Body of pancreas (tissue), 4 donors: ENCODE measurements at regions not wholly inside any gene's neighbourhood (a gene's known extent, or its start where the extent isn't known, plus 50 kb on each side); places are given as distances from the start of the nearest gene placed in this dataset.

ENCODE experiments used
- ATAC-seq: fragments of 150-250 bp; one replicate; pipeline ENCODE4 v1.9.1; 2016
- DNase-seq, 4 donors: peaks; one replicate each; pipeline ENCODE4 v3.0.0-alpha.2; 2019
- H3K27ac ChIP-seq, 4 donors: fragments of 200-600 bp; sonication (generic); 1 replicate in 3 of 4; 2 replicates in 1 of 4; pipeline versions ENCODE4 v1.5.1 to v1.6.1; 2016 to 2019; ENCODE audit warnings: mild to moderate bottlenecking in 1 of 4, mixed read lengths in 1 of 4, moderate library complexity in 1 of 4
- H3K27me3 ChIP-seq, 2 donors: fragments of 200-600 bp; sonication (generic); one replicate each; pipeline ENCODE4 v1.6.0; 2016; ENCODE audit warnings: mild to moderate bottlenecking in 1 of 2
- H3K36me3 ChIP-seq, 2 donors: fragments of 200-600 bp; sonication (generic); replicated peaks in 1 of 2; 2 replicates each; pipeline ENCODE4 v1.5.1; 2016; ENCODE audit warnings: low read depth in 2 of 2; ENCODE audit not compliant: insufficient read depth in 1 of 2
- H3K4me1 ChIP-seq: fragments of 200-600 bp; sonication (generic); one replicate; pipeline ENCODE4 v1.6.0; 2016
- H3K4me3 ChIP-seq, 2 donors: fragments of 200-600 bp; sonication (generic); 1 replicate in 1 of 2; 2 replicates in 1 of 2; pipeline ENCODE4 v1.5.1; 2016 to 2019
- H3K9me3 ChIP-seq, 3 donors: fragments of 200-600 bp; sonication (generic); 1 replicate in 2 of 3; 2 replicates in 1 of 3; pipeline ENCODE4 v1.5.1; 2016
- CTCF ChIP-seq, 7 experiments: fragments of 450-650 bp in 4 of 7; fragments of 200-600 bp in 3 of 7; sonication (generic) in 3 of 7; IDR thresholded peaks; one replicate each; pipeline ENCODE4 v1.5.1; 2016 to 2019; ENCODE audit warnings: antibody characterized with exemption in 7 of 7
- POLR2A ChIP-seq, 3 donors: fragments of 450-650 bp; IDR thresholded peaks; one replicate each; pipeline ENCODE4 v1.6.1; 2016; ENCODE audit warnings: antibody characterized with exemption in 3 of 3, mild to moderate bottlenecking in 2 of 3
- WGBS, 2 donors: methylation state at CpG; one replicate each; pipeline ENCODE4 v1.1.5; 2017; 5-methylcytosine and 5-hydroxymethylcytosine counted together
- intact Hi-C: fragments of 100-400 bp; cut with DNase I; formaldehyde crosslinking; loops from one replicate; pipeline ENCODE4 v1.15.1; 2023

- peaks cover 0 to 5% of the 10 kb centered on the region in 2 donors for H3K27me3 ChIP-seq
- H3K36me3 ChIP-seq = no peaks in the 10 kb centered on the region
- no peaks in the 10 kb centered on the region for H3K4me1 ChIP-seq
- ATAC-seq (no peak), DNase-seq (no peak)
- intact Hi-C loops = no loop called here
- no peak overlapping the region for H3K4me3 ChIP-seq
- 51 to 62% methylated on average over 11 to 14 of the region's 14 CpGs for WGBS, 2 donors
- no peaks in the 10 kb centered on the region for H3K9me3 ChIP-seq
- TF ChIP-seq CTCF (IDR thresholded peaks at IDR 0.05) = no peak
- no peak for TF ChIP-seq POLR2A (IDR thresholded peaks at IDR 0.05)
- no peak overlapping the region for H3K27ac ChIP-seq
These were observed 121.0 kb upstream of the PRR20G start for GRCh38 chr3:127408684-127409420.

- no peaks in the 10 kb centered on the region for H3K4me1 ChIP-seq
- DNase-seq = no peak
- WGBS, 2 donors = 79 to 80% methylated on average over 15 of the region's 15 CpGs
- no peaks in the 10 kb centered on the region for H3K9me3 ChIP-seq
- H3K36me3 ChIP-seq = no peaks in the 10 kb centered on the region
- no peak for ATAC-seq
- peaks cover 0 to 5% of the 10 kb centered on the region in 2 donors for H3K27me3 ChIP-seq
- H3K27ac ChIP-seq = no peak overlapping the region
- no peak overlapping the region for H3K4me3 ChIP-seq
- TF ChIP-seq POLR2A (IDR thresholded peaks at IDR 0.05) (no peak), CTCF (IDR thresholded peaks at IDR 0.05) (no peak)
- intact Hi-C loops = no loop called here
These were observed 120.3 kb upstream of the PRR20G start for GRCh38 chr3:127408022-127408683.

GRCh38 chr3:127407026-127407939 lies 119.4 kb upstream of the PRR20G start:
- WGBS, 2 donors = 80 to 82% methylated on average over 12 to 13 of the region's 13 CpGs
- intact Hi-C loops = no loop called here
- no peaks in the 10 kb centered on the region for H3K36me3 ChIP-seq
- DNase-seq = no peak
- ATAC-seq = no peak
- no peak overlapping the region for H3K27ac ChIP-seq
- no peaks in the 10 kb centered on the region for H3K9me3 ChIP-seq
- TF ChIP-seq CTCF (IDR thresholded peaks at IDR 0.05) (no peak), POLR2A (IDR thresholded peaks at IDR 0.05) (no peak)
- H3K4me3 ChIP-seq = no peak overlapping the region
- H3K4me1 ChIP-seq = no peaks in the 10 kb centered on the region
- peaks cover 0 to 5% of the 10 kb centered on the region in 2 donors for H3K27me3 ChIP-seq

DNA sequence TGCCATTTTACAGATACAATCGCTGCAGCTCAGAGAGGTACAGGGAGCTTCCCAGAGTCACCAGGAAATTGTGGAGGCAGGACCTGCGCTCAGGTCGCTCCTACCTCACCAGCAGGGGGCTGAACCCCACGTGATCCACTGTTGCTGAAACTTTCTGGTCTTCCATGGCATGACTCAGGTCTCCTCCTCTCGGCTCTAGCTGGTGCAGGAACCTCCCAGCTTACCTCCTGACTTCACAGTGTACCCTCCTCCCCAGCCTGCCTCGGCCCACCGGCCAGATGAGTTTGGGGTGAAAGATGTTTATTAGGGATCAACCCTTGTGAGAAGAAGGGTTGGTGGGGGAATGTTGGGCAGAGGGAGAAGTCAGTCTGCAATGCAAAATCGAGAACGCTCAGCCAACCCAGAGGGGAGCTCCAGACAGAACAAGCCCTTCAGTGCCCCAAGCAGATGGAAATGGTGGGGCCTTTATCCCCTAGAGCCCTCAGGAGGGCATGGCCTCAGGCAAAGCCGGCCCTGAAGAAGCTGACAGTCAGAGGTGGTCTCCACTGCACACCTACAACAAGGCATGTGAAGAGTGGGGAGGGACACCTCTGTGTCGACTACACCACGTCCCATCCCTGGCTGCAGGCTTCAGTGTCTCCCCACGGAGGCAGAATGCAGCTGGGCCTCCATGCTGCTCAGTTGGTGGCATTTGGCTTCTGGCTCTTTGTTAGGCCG lies 118.6 kb upstream of the PRR20G start:
- Histone ChIP-seq H3K27me3 (peaks cover 0 to 5% of the 10 kb centered on the region in 2 donors), H3K36me3 (no peaks in the 10 kb centered on the region), H3K9me3 (no peaks in the 10 kb centered on the region), H3K4me1 (no peaks in the 10 kb centered on the region), H3K4me3 (no peak overlapping the region), H3K27ac (no peak overlapping the region)
- TF ChIP-seq CTCF (IDR thresholded peaks at IDR 0.05) = no peak
- no peak for TF ChIP-seq POLR2A (IDR thresholded peaks at IDR 0.05)
- intact Hi-C loops = no loop called here
- ATAC-seq = no peak
- DNase-seq = peak in 1 of 4 donors; percentile 16
- 70 to 71% methylated on average over 13 to 14 of the region's 14 CpGs for WGBS, 2 donors
